Activated CD4-positive, alpha-beta T cell treated with anti-CD3 and anti-CD28 coated beads, Interleukin-2, Interleukin-4, amounts not matched to agents 100 ng/mL and 50 ng/mL, durations not matched to agents 16 hours and 8 hours (primary cell): ENCODE measurements at regions not wholly inside any gene's neighbourhood (a gene's known extent, or its start where the extent isn't known, plus 50 kb on each side); places are given as distances from the start of the nearest gene placed in this dataset.
"Not testable (repeated sequence)": the region's sequence is repeated elsewhere in the genome, so short reads cannot be mapped to it uniquely, and the experiment has no call there.

Source experiments
- DNase-seq: peaks from one replicate; pipeline ENCODE4 v3.0.0-alpha.2; 2020; ENCODE audit warnings: low spot score

- DNase-seq = no peak
These were observed 738.4 kb downstream of the PCDH17 start for GRCh38 chr13:58369936-58370335.

- no peak for DNase-seq
These were observed 744.8 kb downstream of the PCDH17 start for GRCh38 chr13:58376349-58376748.

- DNase-seq = no peak
These were observed 745.2 kb downstream of the PCDH17 start for GRCh38 chr13:58376775-58377174.

- no peak for DNase-seq
These were observed 747.7 kb downstream of the PCDH17 start for GRCh38 chr13:58379221-58379620.

GRCh38 chr13:58385336-58385735, 753.8 kb downstream of the PCDH17 start:
- not testable (repeated sequence) for DNase-seq

GRCh38 chr13:58397596-58398387, 766.2 kb downstream of the PCDH17 start:
- no peak for DNase-seq

GRCh38 chr13:58399263-58399662, 767.7 kb downstream of the PCDH17 start:
- DNase-seq = no peak

- no peak for DNase-seq
These were observed 775.0 kb downstream of the PCDH17 start for GRCh38 chr13:58406545-58406944.

- DNase-seq = no peak
These were observed 798.4 kb downstream of the PCDH17 start for GRCh38 chr13:58429917-58430316.

- DNase-seq = no peak
These were observed 803.4 kb downstream of the PCDH17 start for GRCh38 chr13:58434943-58435342.

- no peak for DNase-seq
These were observed 805.9 kb downstream of the PCDH17 start for GRCh38 chr13:58437427-58437826.

- no peak for DNase-seq
These were observed 815.4 kb downstream of the PCDH17 start for GRCh38 chr13:58446979-58447378.

GRCh38 chr13:58452123-58452623, 820.6 kb downstream of the PCDH17 start:
- no peak for DNase-seq

GRCh38 chr13:58455094-58455493, 823.5 kb downstream of the PCDH17 start:
- DNase-seq = no peak

GRCh38 chr13:58461217-58461616, 829.7 kb downstream of the PCDH17 start:
- no peak for DNase-seq

- DNase-seq = no peak
These were observed 832.3 kb downstream of the PCDH17 start for GRCh38 chr13:58463841-58464240.

- DNase-seq = no peak
These were observed 835.6 kb downstream of the PCDH17 start for GRCh38 chr13:58467176-58467575.

- no peak for DNase-seq
These were observed 840.9 kb downstream of the PCDH17 start for GRCh38 chr13:58472483-58472882.

- DNase-seq = no peak
These were observed 843.0 kb downstream of the PCDH17 start for GRCh38 chr13:58474581-58474980.

GRCh38 chr13:58476206-58476918, 844.8 kb downstream of the PCDH17 start:
- DNase-seq = no peak

- no peak for DNase-seq
These were observed 847.3 kb downstream of the PCDH17 start for GRCh38 chr13:58478858-58479257.

- DNase-seq = no peak
These were observed 848.5 kb downstream of the PCDH17 start for GRCh38 chr13:58480061-58480460.

GRCh38 chr13:58488251-58488650, 856.7 kb downstream of the PCDH17 start:
- no peak for DNase-seq
